ENCODE measurements at regions not wholly inside any gene's neighbourhood (a gene's known extent, or its start where the extent isn't known, plus 50 kb on each side); places are given as distances from the start of the nearest gene placed in this dataset.
"Not testable (repeated sequence)": the region's sequence is repeated elsewhere in the genome, so short reads cannot be mapped to it uniquely, and the experiment has no call there.

- TF ChIP-seq PATZ1 (CRISPR knock-in tag; IDR thresholded peaks at IDR 0.05); POLR2A (IDR thresholded peaks at IDR 0.05; ENCODE audit: insufficient read depth in 1 of 2, low read depth in 2 of 2, low read length in 2 of 2); ZNF225 (CRISPR knock-in tag; IDR thresholded peaks at IDR 0.05); ZNF253 (CRISPR knock-in tag; IDR thresholded peaks at IDR 0.05; ENCODE audit: borderline replicate concordance); ZNF770 (CRISPR knock-in tag; IDR thresholded peaks at IDR 0.05); EZH2 (conservative IDR thresholded peaks at IDR 0.05; ENCODE audit: low read depth, low read length); CERS6 (CRISPR knock-in tag; IDR thresholded peaks at IDR 0.05); ERF (CRISPR knock-in tag; IDR thresholded peaks at IDR 0.05); CTCF (CRISPR knock-in tag; IDR thresholded peaks at IDR 0.05); ZBTB20 (CRISPR knock-in tag; IDR thresholded peaks at IDR 0.05; ENCODE audit: borderline replicate concordance, low read depth); BHLHE40 (IDR thresholded peaks at IDR 0.05; ENCODE audit: low read length); THAP7 (CRISPR knock-in tag; IDR thresholded peaks at IDR 0.05); ATF2 (CRISPR knock-in tag; IDR thresholded peaks at IDR 0.05); GTF3A (CRISPR knock-in tag; conservative IDR thresholded peaks at IDR 0.05): not testable (repeated sequence)
Observed at GRCh38 chr4:3618341-3618740, 86.1 kb upstream of the LRPAP1 start.
